GM12874 (cell line): ENCODE measurements at regions not wholly inside any gene's neighbourhood (a gene's known extent, or its start where the extent isn't known, plus 50 kb on each side); places are given as distances from the start of the nearest gene placed in this dataset.

Experiments used
- CTCF ChIP-seq: IDR thresholded peaks from 2 replicates; pipeline ENCODE4 v1.5.1; 2011; ENCODE audit warnings: low read depth, mild to moderate bottlenecking, control low read depth, low read length, moderate library complexity; ENCODE audit not compliant: insufficient read depth

- no peak for TF ChIP-seq CTCF
Measured at GRCh38 chr6:139640921-139641320, 266.5 kb upstream of the CITED2 start.

- TF ChIP-seq CTCF, result no peak
Measured at GRCh38 chr6:139640448-139640847, 266.0 kb upstream of the CITED2 start.

GRCh38 chr6:139639507-139639906 is 265.1 kb upstream of the CITED2 start:
- no peak for TF ChIP-seq CTCF

GRCh38 chr6:139638179-139638941 is 263.9 kb upstream of the CITED2 start:
- TF ChIP-seq CTCF, result no peak

GRCh38 chr6:139637766-139638165 is 263.3 kb upstream of the CITED2 start:
- TF ChIP-seq CTCF, result no peak

GRCh38 chr6:139636391-139636790 is 261.9 kb upstream of the CITED2 start:
- TF ChIP-seq CTCF, result no peak

GRCh38 chr6:139635401-139636130 is 261.1 kb upstream of the CITED2 start:
- no peak for TF ChIP-seq CTCF
